ENCODE measurements at regions not wholly inside any gene's neighbourhood (a gene's known extent, or its start where the extent isn't known, plus 50 kb on each side); places are given as distances from the start of the nearest gene placed in this dataset.
"Not testable (repeated sequence)": the region's sequence is repeated elsewhere in the genome, so short reads cannot be mapped to it uniquely, and the experiment has no call there.

- TF ChIP-seq EZH2 (IDR thresholded peaks at IDR 0.05; ENCODE audit: low read depth); CTCF (conservative IDR thresholded peaks at IDR 0.05): not testable (repeated sequence)
Observed at GRCh38 chr5:1619531-1619930, 95.8 kb upstream of the LPCAT1 start.

Measured in PC-9 (cell line).